NT2/D1 (cell line): ENCODE measurements at regions not wholly inside any gene's neighbourhood (a gene's known extent, or its start where the extent isn't known, plus 50 kb on each side); places are given as distances from the start of the nearest gene placed in this dataset.

Source experiments
- SUZ12 ChIP-seq: IDR thresholded peaks from 2 replicates; pipeline ENCODE4 v1.6.1; 2011; ENCODE audit not compliant: insufficient read length, insufficient read depth; ENCODE audit errors: extremely low read depth
- YY1 ChIP-seq: IDR thresholded peaks from 2 replicates; pipeline ENCODE4 v1.6.1; 2011; ENCODE audit not compliant: insufficient read length, insufficient read depth
- ZNF274 ChIP-seq: IDR thresholded peaks from 2 replicates; pipeline ENCODE4 v1.6.1; 2011; ENCODE audit warnings: mild to moderate bottlenecking, low read depth, low read length

- TF ChIP-seq YY1 = no peak
- no peak for TF ChIP-seq ZNF274
- TF ChIP-seq SUZ12 = no peak
These were observed 201.3 kb upstream of the DTNBP1 start for GRCh38 chr6:15864038-15864707.
